ENCODE measurements at regions not wholly inside any gene's neighbourhood (a gene's known extent, or its start where the extent isn't known, plus 50 kb on each side); places are given as distances from the start of the nearest gene placed in this dataset.

- H3K4me3 ChIP-seq (ENCODE audit: low read length in 3 of 3), result no peak overlapping the region
- no peaks in the 10 kb centered on the region for H3K4me1 ChIP-seq (ENCODE audit: control insufficient read depth in 2 of 3, insufficient read depth in 2 of 3, low read depth in 1 of 3, low read length in 3 of 3)
- H3K27me3 ChIP-seq (ENCODE audit: control insufficient read depth, insufficient read depth, low read length), result peaks cover 16% of the 10 kb centered on the region
- no peak for FAIRE-seq
- H3K9ac ChIP-seq (ENCODE audit: low read length in 3 of 3), result no peak overlapping the region
- no peak overlapping the region for H3K27ac ChIP-seq (ENCODE audit: low read depth in 2 of 2, low read length in 2 of 2)
- DNase-seq, result no peak
- no peaks in the 10 kb centered on the region for H3K36me3 ChIP-seq (ENCODE audit: control insufficient read depth in 2 of 3, insufficient read depth in 3 of 3, low read length in 3 of 3)
- no peak for TF ChIP-seq CTCF (IDR thresholded peaks at IDR 0.05; ENCODE audit: borderline replicate concordance, extremely low read depth, insufficient read depth)
- intact Hi-C loops (cut with DNase I), result no loop called here
- H3K9me3 ChIP-seq (ENCODE audit: control insufficient read depth in 2 of 3, insufficient read depth in 1 of 3, low read length in 3 of 3), result no peaks in the 10 kb centered on the region
Measured at GRCh38 chr17:56681561-56682266, 88.2 kb downstream of the NOG start.

GRCh38 chr17:56688151-56688550 is 94.7 kb downstream of the NOG start:
- intact Hi-C loops (cut with DNase I), result no loop called here
- no peaks in the 10 kb centered on the region for H3K36me3 ChIP-seq (ENCODE audit: control insufficient read depth in 2 of 3, insufficient read depth in 3 of 3, low read length in 3 of 3)
- DNase-seq, result no peak
- FAIRE-seq, result no peak
- H3K9ac ChIP-seq (ENCODE audit: low read length in 3 of 3), result no peak overlapping the region
- H3K9me3 ChIP-seq (ENCODE audit: control insufficient read depth in 2 of 3, insufficient read depth in 1 of 3, low read length in 3 of 3), result no peaks in the 10 kb centered on the region
- TF ChIP-seq CTCF (IDR thresholded peaks at IDR 0.05; ENCODE audit: borderline replicate concordance, extremely low read depth, insufficient read depth), result no peak
- H3K4me3 ChIP-seq (ENCODE audit: low read length in 3 of 3), result no peak overlapping the region
- no peaks in the 10 kb centered on the region for H3K4me1 ChIP-seq (ENCODE audit: control insufficient read depth in 2 of 3, insufficient read depth in 2 of 3, low read depth in 1 of 3, low read length in 3 of 3)
- no peak overlapping the region for H3K27ac ChIP-seq (ENCODE audit: low read depth in 2 of 2, low read length in 2 of 2)
- H3K27me3 ChIP-seq (ENCODE audit: control insufficient read depth, insufficient read depth, low read length), result peaks cover under 1% of the 10 kb centered on the region

GRCh38 chr17:56690441-56691291 is 97.2 kb downstream of the NOG start:
- H3K36me3 ChIP-seq (ENCODE audit: control insufficient read depth in 2 of 3, insufficient read depth in 3 of 3, low read length in 3 of 3), result no peaks in the 10 kb centered on the region
- no peak overlapping the region for H3K4me3 ChIP-seq (ENCODE audit: low read length in 3 of 3)
- no peak for TF ChIP-seq CTCF (IDR thresholded peaks at IDR 0.05; ENCODE audit: borderline replicate concordance, extremely low read depth, insufficient read depth)
- H3K27ac ChIP-seq (ENCODE audit: low read depth in 2 of 2, low read length in 2 of 2), result no peak overlapping the region
- H3K27me3 ChIP-seq (ENCODE audit: control insufficient read depth, insufficient read depth, low read length), result no peaks in the 10 kb centered on the region
- H3K9ac ChIP-seq (ENCODE audit: low read length in 3 of 3), result no peak overlapping the region
- intact Hi-C loops (cut with DNase I), result no loop called here
- FAIRE-seq (no peak), DNase-seq (peak in 1 of 5 donors; percentile 70)
- no peaks in the 10 kb centered on the region for H3K4me1 ChIP-seq (ENCODE audit: control insufficient read depth in 2 of 3, insufficient read depth in 2 of 3, low read depth in 1 of 3, low read length in 3 of 3)
- no peaks in the 10 kb centered on the region for H3K9me3 ChIP-seq (ENCODE audit: control insufficient read depth in 2 of 3, insufficient read depth in 1 of 3, low read length in 3 of 3)
